GM12892 (cell line): ENCODE measurements at regions not wholly inside any gene's neighbourhood (a gene's known extent, or its start where the extent isn't known, plus 50 kb on each side); places are given as distances from the start of the nearest gene placed in this dataset.

Experiments
- POLR2A ChIP-seq: IDR thresholded peaks from 2 replicates; pipeline ENCODE4 v1.6.1; 2011; ENCODE audit warnings: low read depth, low read length, control low read depth
- POLR2AphosphoS5 ChIP-seq: IDR thresholded peaks from 2 replicates; pipeline ENCODE4 v1.6.1; 2011; ENCODE audit warnings: low read depth, low read length, control low read depth
- TAF1 ChIP-seq: IDR thresholded peaks from 2 replicates; pipeline ENCODE4 v1.6.1; 2011; ENCODE audit warnings: low read depth, mild to moderate bottlenecking, control low read depth, low read length, borderline replicate concordance

DNA sequence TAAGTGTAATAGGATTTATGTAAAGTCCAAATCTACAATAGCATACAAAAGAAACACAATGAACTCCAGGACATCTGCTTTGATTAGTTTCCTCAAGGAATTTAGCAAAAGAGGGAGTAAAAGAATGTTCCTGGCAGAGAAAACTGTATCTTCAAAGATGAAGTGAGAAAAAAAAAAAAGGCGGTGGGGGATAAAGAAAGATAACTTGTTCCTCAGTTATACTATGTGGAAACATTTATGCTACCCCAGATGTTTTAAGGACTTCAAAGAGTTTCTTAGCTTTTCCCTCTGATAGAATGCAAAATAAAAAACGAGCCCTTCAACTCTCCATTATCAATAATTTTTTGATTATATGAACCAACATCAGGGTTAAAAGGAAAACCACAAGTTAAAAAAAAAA, 908.9 kb upstream of the ADGRL2 start:
- TF ChIP-seq POLR2A = no peak
- TF ChIP-seq POLR2AphosphoS5 = no peak
- no peak for TF ChIP-seq TAF1
